GM12878 (cell line): ENCODE measurements at regions not wholly inside any gene's neighbourhood (a gene's known extent, or its start where the extent isn't known, plus 50 kb on each side); places are given as distances from the start of the nearest gene placed in this dataset.

ENCODE experiments used
- ATAC-seq: fragments of 200-7000 bp; cut with Tn5 transposase; 3 replicates; pipeline ENCODE4 v1.9.1; 2020; ENCODE audit warnings: mild to moderate bottlenecking, moderate library complexity
- BruUV-seq: library from RNA; stranded (reverse); fragments of 400-500 nt; replicated peaks from 2 replicates; lab custom pipeline; 2021; lab: Mats Ljungman, UMichigan
- CTCF ChIA-PET: fragments of 300-600 bp; sonication (Branson Sonifier 250); formaldehyde crosslinking; extraction: SDS; loops from one replicate; lab custom pipeline; 2021; ENCODE audit warnings: inconsistent platforms; lab: Yijun Ruan, JAX
- POLR2A ChIA-PET: fragments of 350-600 bp; formaldehyde crosslinking; extraction: SDS; loops from one replicate; lab custom pipeline; 2021; ENCODE audit warnings: inconsistent platforms; lab: Charles Lee
- RAD21 ChIA-PET: fragments of 300-600 bp; sonication (Branson Sonifier 250); formaldehyde crosslinking; loops from one replicate; lab custom pipeline; 2023; ENCODE audit warnings: antibody characterized with exemption; ENCODE audit not compliant: unreplicated experiment; lab: Charles Lee
- SMC1A ChIA-PET: fragments of 300-600 bp; sonication (Branson Sonifier 250); formaldehyde crosslinking; loops from one replicate; lab custom pipeline; 2023; ENCODE audit not compliant: unreplicated experiment, uncharacterized antibody; lab: Charles Lee
- DNase-seq: peaks from one replicate; pipeline ENCODE4 v3.0.0-alpha.2; 2011; ENCODE audit warnings: low read depth, low spot score
- FAIRE-seq: peaks from 3 replicates; lab custom pipeline; 2011; peaks lifted over from hg19 to GRCh38; lab: Jason Lieb, UNC
- H2AFZ ChIP-seq: 2 replicates; pipeline ENCODE4 v1.6.0; 2011; ENCODE audit warnings: low read depth, low read length, control low read depth; ENCODE audit not compliant: control insufficient read depth
- H3K27ac ChIP-seq: 2 replicates; pipeline ENCODE4 v1.5.1; 2011; ENCODE audit warnings: control low read depth; ENCODE audit not compliant: control insufficient read depth, insufficient read depth
- H3K27me3 ChIP-seq, 2 experiments: replicated peaks in 1 of 2; 2 replicates each; pipeline versions ENCODE4 v1.6.0 to v1.6.1; 2011; ENCODE audit warnings: low read length in 1 of 2; ENCODE audit not compliant: control insufficient read depth in 2 of 2, insufficient read depth in 2 of 2
- H3K36me3 ChIP-seq, 2 experiments: 2 replicates each; pipeline ENCODE4 v1.5.1; 2011; ENCODE audit warnings: low read length in 1 of 2; ENCODE audit not compliant: control insufficient read depth in 2 of 2, insufficient read depth in 2 of 2
- H3K4me1 ChIP-seq: 2 replicates; pipeline ENCODE4 v1.6.1; 2011; ENCODE audit warnings: mild to moderate bottlenecking, low read length, moderate library complexity, mixed read lengths; ENCODE audit not compliant: control insufficient read depth, insufficient read depth
- H3K4me2 ChIP-seq: 2 replicates; pipeline ENCODE4 v1.6.0; 2011; ENCODE audit warnings: control low read depth; ENCODE audit not compliant: control insufficient read depth, insufficient read depth
- H3K4me3 ChIP-seq: fragments of 200-600 bp; sonication (generic); 2 replicates; pipeline ENCODE4 v1.5.1; 2016
- H3K79me2 ChIP-seq: 2 replicates; pipeline ENCODE4 v1.6.0; 2011; ENCODE audit warnings: low read length; ENCODE audit not compliant: control insufficient read depth, insufficient read depth
- H3K9ac ChIP-seq: 2 replicates; pipeline ENCODE4 v1.8.0; 2011; ENCODE audit warnings: low read length, control low read depth, mixed read lengths; ENCODE audit not compliant: control insufficient read depth, insufficient read depth
- H3K9me3 ChIP-seq: replicated peaks from 3 replicates; pipeline ENCODE4 v1.5.1; 2011; ENCODE audit warnings: mild to moderate bottlenecking, low read length; ENCODE audit not compliant: control insufficient read depth, insufficient read depth
- H4K20me1 ChIP-seq: 2 replicates; pipeline ENCODE4 v1.6.0; 2011; ENCODE audit not compliant: control insufficient read depth, insufficient read depth
- ATF7 ChIP-seq: fragments of 450-650 bp; IDR thresholded peaks from 2 replicates; pipeline ENCODE4 v1.6.1; 2016; ENCODE audit warnings: low read depth, mild to moderate bottlenecking
- CEBPB ChIP-seq, 2 experiments: fragments of 150-350 bp in 1 of 2; IDR thresholded peaks; 2 replicates each; pipeline ENCODE4 v1.6.1; 2012 to 2014; ENCODE audit warnings: low read depth in 2 of 2, low read length in 2 of 2, borderline replicate concordance in 1 of 2, inconsistent platforms in 1 of 2
- CUX1 ChIP-seq: IDR thresholded peaks from 2 replicates; pipeline ENCODE4 v1.6.1; 2012; ENCODE audit warnings: improper control_type of control experiment, low read depth, low read length; ENCODE audit not compliant: insufficient replicate concordance
- FOS ChIP-seq: IDR thresholded peaks from 3 replicates; pipeline ENCODE4 v1.6.1; 2011; ENCODE audit warnings: borderline replicate concordance; ENCODE audit not compliant: insufficient read length; ENCODE audit errors: extremely low read depth
- IKZF2 ChIP-seq, 2 experiments: fragments of 450-650 bp; IDR thresholded peaks; 2 replicates each; pipeline ENCODE4 v1.6.1; 2017; ENCODE audit warnings: mild to moderate bottlenecking in 2 of 2, moderate library complexity in 2 of 2
- SIN3A ChIP-seq: IDR thresholded peaks from 2 replicates; pipeline ENCODE4 v1.6.1; 2012; ENCODE audit warnings: low read depth, low read length, improper control_type of control experiment
- SMAD1 ChIP-seq: fragments of 450-650 bp; IDR thresholded peaks from 2 replicates; pipeline ENCODE4 v1.6.1; 2018; ENCODE audit warnings: mild to moderate bottlenecking, low read depth; ENCODE audit not compliant: partially characterized antibody
- WGBS: methylation state at CpG from one replicate; pipeline ENCODE4 v1.1.6; 2016; ENCODE audit warnings: low lambda C conversion rate; ENCODE audit not compliant: insufficient replicate concordance, insufficient coverage; ENCODE audit errors: missing lambda C conversion rate; 5-methylcytosine and 5-hydroxymethylcytosine counted together
- in situ Hi-C: fragments of 300-500 bp; cut with MboI; formaldehyde crosslinking; loops from 9 replicates; pipeline ENCODE4 v1.14.3; 2018; ENCODE audit warnings: mixed read lengths
- intact Hi-C: fragments of 100-400 bp; cut with micrococcal nuclease; formaldehyde crosslinking; loops from one replicate; pipeline ENCODE4 v1.14.2; 2022; ENCODE audit not compliant: unreplicated experiment

- Histone ChIP-seq H3K27ac (no peak overlapping the region), H3K4me2 (no peak overlapping the region), H3K36me3 (no peaks in the 10 kb centered on the region), H3K4me1 (peaks cover 13% of the 10 kb centered on the region), H3K79me2 (no peaks in the 10 kb centered on the region), H3K27me3 (no peaks in the 10 kb centered on the region), H3K9ac (no peak overlapping the region), H4K20me1 (no peaks in the 10 kb centered on the region), H3K9me3 (no peaks in the 10 kb centered on the region; the same call in 2 of the 3 replicates), H2AFZ (no peak overlapping the region), H3K4me3 (no peak overlapping the region)
- in situ Hi-C loops: no loop called here
- ATAC-seq (no peak), FAIRE-seq (no peak), DNase-seq (no peak)
- intact Hi-C loops: no loop called here
- no TSS peak for BruUV-seq
- RAD21 ChIA-PET: no interaction called here
- WGBS: 0% methylated on average over 2 of the region's 2 CpGs
- POLR2A ChIA-PET: no interaction called here
- CTCF ChIA-PET: no interaction called here
- no peak for TF ChIP-seq ATF7
- TF ChIP-seq IKZF2 (IDR thresholded peaks at IDR 0.05): no peak
- SMC1A ChIA-PET: interaction anchor here (0.6 kb wide), 1 partner anchor 803 kb away, joined by 3 read pairs; no protein-coding TSS in a partner anchor
These were observed 87.6 kb upstream of the MED13L start for GRCh38 chr12:116365114-116365513.

GRCh38 chr12:116365606-116366455, 88.3 kb upstream of the MED13L start:
- ChIA-PET RAD21 (no interaction called here), CTCF (no interaction called here), POLR2A (no interaction called here), SMC1A (no interaction called here)
- WGBS: 62% methylated on average over 16 of the region's 17 CpGs
- FAIRE-seq: peak; percentile 65
- no peak overlapping the region for H3K4me2 ChIP-seq
- in situ Hi-C loops: no loop called here
- no TSS peak for BruUV-seq
- no peak for DNase-seq
- H3K9ac ChIP-seq: no peak overlapping the region
- H3K27me3 ChIP-seq: no peaks in the 10 kb centered on the region
- intact Hi-C loops: no loop called here
- ATAC-seq: no peak
- no peaks in the 10 kb centered on the region for H4K20me1 ChIP-seq
- H3K36me3 ChIP-seq: no peaks in the 10 kb centered on the region
- no peaks in the 10 kb centered on the region for H3K79me2 ChIP-seq
- H3K4me1 ChIP-seq: peaks cover 10% of the 10 kb centered on the region
- no peak overlapping the region for H3K4me3 ChIP-seq
- no peaks in the 10 kb centered on the region; the same call in 2 of the 3 replicates for H3K9me3 ChIP-seq
- no peak overlapping the region for H3K27ac ChIP-seq
- H2AFZ ChIP-seq: no peak overlapping the region
- TF ChIP-seq SMAD1 (no peak), CEBPB (IDR thresholded peaks at IDR 0.05; ENCODE audit: borderline replicate concordance in 1 of 2, low read depth in 2 of 2, low read length in 2 of 2) (no peak), CUX1 (no peak), FOS (no peak), SIN3A (no peak)
